ENCODE measurements at regions not wholly inside any gene's neighbourhood (a gene's known extent, or its start where the extent isn't known, plus 50 kb on each side); places are given as distances from the start of the nearest gene placed in this dataset.

DNA sequence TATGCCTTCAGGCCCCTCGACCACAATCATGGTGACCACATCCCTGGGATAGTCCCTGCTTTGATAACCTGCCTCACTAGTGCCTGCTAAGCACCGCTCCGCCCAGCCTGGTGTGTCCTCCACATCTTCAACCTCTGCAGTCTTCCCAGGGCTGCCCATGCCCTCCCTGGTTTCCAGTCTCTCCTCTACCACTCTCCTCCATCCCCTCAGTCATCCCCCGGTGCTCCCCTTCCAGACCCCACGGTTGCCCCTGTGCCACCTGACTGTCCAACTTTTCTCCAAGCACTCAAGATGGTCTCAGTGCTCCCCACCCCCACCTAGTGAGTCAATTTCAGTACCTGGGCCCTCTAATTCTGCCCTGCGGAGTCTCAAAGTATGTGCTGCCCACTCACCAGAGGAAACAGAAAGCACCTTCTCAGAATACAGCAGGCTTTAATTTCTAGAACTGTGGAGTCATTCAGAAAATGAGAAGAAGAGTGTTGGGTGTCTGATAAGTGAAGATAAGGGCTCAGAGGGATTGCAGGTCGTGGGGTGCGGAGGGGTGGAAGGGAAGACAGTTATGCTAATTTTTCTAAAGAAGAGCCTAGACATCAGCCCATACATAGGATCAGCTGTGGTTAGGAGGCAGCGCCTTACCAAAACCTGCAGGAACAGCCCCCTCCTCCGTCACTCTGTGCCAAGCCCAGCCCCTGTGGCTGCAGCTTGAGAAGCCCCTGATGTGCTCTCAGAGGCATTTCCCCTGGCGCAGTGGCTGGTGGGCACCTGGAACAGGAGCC is 53.6 kb upstream of the CAB39 start:
- TF ChIP-seq CTCF (IDR thresholded peaks at IDR 0.05) (no peak), POLR2A (IDR thresholded peaks at IDR 0.05) (no peak), POLR2AphosphoS5 (IDR thresholded peaks at IDR 0.05) (no peak)

Measured in stomach (tissue), 4 donors.